Mucosa of descending colon (tissue), 3 donors: ENCODE measurements at regions not wholly inside any gene's neighbourhood (a gene's known extent, or its start where the extent isn't known, plus 50 kb on each side); places are given as distances from the start of the nearest gene placed in this dataset.

Experiments
- ATAC-seq: fragments of 200-7000 bp; cut with Tn5 transposase; one replicate; pipeline ENCODE4 v1.9.1; 2020; ENCODE audit warnings: mild to moderate bottlenecking, moderate library complexity
- DNase-seq, 3 donors: peaks; one replicate each; pipeline ENCODE4 v3.0.0-alpha.2; 2020
- H3K36me3 ChIP-seq: fragments of 200-600 bp; one replicate; pipeline ENCODE4 v1.8.0; 2021; ENCODE audit warnings: low read depth, mild to moderate bottlenecking
- H3K4me1 ChIP-seq: fragments of 200-600 bp; one replicate; pipeline ENCODE4 v1.8.0; 2021; ENCODE audit warnings: low read depth, mild to moderate bottlenecking
- H3K4me3 ChIP-seq: fragments of 200-600 bp; one replicate; pipeline ENCODE4 v1.8.0; 2021; ENCODE audit warnings: mild to moderate bottlenecking
- H3K9me3 ChIP-seq: fragments of 200-600 bp; one replicate; pipeline ENCODE4 v1.8.0; 2021; ENCODE audit warnings: mild to moderate bottlenecking
- CTCF ChIP-seq: fragments of 200-600 bp; IDR thresholded peaks from one replicate; pipeline ENCODE4 v1.8.0; 2022; ENCODE audit warnings: antibody characterized with exemption, mild to moderate bottlenecking
- intact Hi-C, 2 donors: fragments of 100-400 bp; cut with DNase I in 1 of 2; cut with micrococcal nuclease in 1 of 2; formaldehyde crosslinking; loops; one replicate each; pipeline versions ENCODE4 v1.11.0 to v1.11.1; 2022; cut with DNase I, micrococcal nuclease
- donor health status: DM: no; HTN: no; CAD: no; lungs with moderate emphysema.
- donor health status: DM: no; HTN: no; CAD: no.
- donor health status: DM: no; HTN: yes; CAD: no.

GRCh38 chr3:70531063-70531657 lies 218.7 kb upstream of the MDFIC2 start:
- intact Hi-C loops: loop anchor here in 1 of 2 donors (10.0 kb wide), 1 partner anchor 1064 kb away; no protein-coding TSS in a partner anchor
- DNase-seq: no peak
- H3K4me3 ChIP-seq: no peak overlapping the region
- H3K9me3 ChIP-seq: no peaks in the 10 kb centered on the region
- no peak for ATAC-seq
- H3K4me1 ChIP-seq: no peaks in the 10 kb centered on the region
- H3K36me3 ChIP-seq: no peaks in the 10 kb centered on the region
- TF ChIP-seq CTCF: no peak

- H3K4me3 ChIP-seq: no peak overlapping the region
- TF ChIP-seq CTCF: no peak
- no peaks in the 10 kb centered on the region for H3K36me3 ChIP-seq
- ATAC-seq (no peak), DNase-seq (no peak)
- no peaks in the 10 kb centered on the region for H3K9me3 ChIP-seq
- no peaks in the 10 kb centered on the region for H3K4me1 ChIP-seq
- intact Hi-C loops: loop anchor here in 1 of 2 donors (10.0 kb wide), 1 partner anchor 1064 kb away; no protein-coding TSS in a partner anchor
Measured at GRCh38 chr3:70530626-70531025, 218.2 kb upstream of the MDFIC2 start.

GRCh38 chr3:70527026-70527425 lies 214.6 kb upstream of the MDFIC2 start:
- no peak overlapping the region for H3K4me3 ChIP-seq
- no peaks in the 10 kb centered on the region for H3K9me3 ChIP-seq
- intact Hi-C loops: no loop called here
- ATAC-seq (no peak), DNase-seq (no peak)
- no peaks in the 10 kb centered on the region for H3K4me1 ChIP-seq
- H3K36me3 ChIP-seq: no peaks in the 10 kb centered on the region
- no peak for TF ChIP-seq CTCF

GRCh38 chr3:70519913-70520659 lies 207.6 kb upstream of the MDFIC2 start:
- Histone ChIP-seq H3K9me3 (no peaks in the 10 kb centered on the region), H3K36me3 (no peaks in the 10 kb centered on the region), H3K4me3 (no peak overlapping the region), H3K4me1 (no peaks in the 10 kb centered on the region)
- TF ChIP-seq CTCF: no peak
- intact Hi-C loops: no loop called here
- DNase-seq: no peak
- no peak for ATAC-seq

GRCh38 chr3:70519026-70519425 lies 206.6 kb upstream of the MDFIC2 start:
- ATAC-seq: no peak
- no peak for TF ChIP-seq CTCF
- DNase-seq: no peak
- Histone ChIP-seq H3K4me3 (no peak overlapping the region), H3K9me3 (no peaks in the 10 kb centered on the region), H3K4me1 (no peaks in the 10 kb centered on the region), H3K36me3 (no peaks in the 10 kb centered on the region)
- intact Hi-C loops: no loop called here
